ENCODE measurements at regions not wholly inside any gene's neighbourhood (a gene's known extent, or its start where the extent isn't known, plus 50 kb on each side); places are given as distances from the start of the nearest gene placed in this dataset.

- H3K4me1 ChIP-seq (ENCODE audit: control insufficient read depth in 4 of 4, insufficient read depth in 4 of 4, low read length in 3 of 4) = no peaks in the 10 kb centered on the region
- no peak for TF ChIP-seq YY1 (IDR thresholded peaks at IDR 0.05)
- no peak for TF ChIP-seq MAX (IDR thresholded peaks at IDR 0.05)
- no peak for TF ChIP-seq HNF4G (IDR thresholded peaks at IDR 0.05)
- TF ChIP-seq, protein P1, sequence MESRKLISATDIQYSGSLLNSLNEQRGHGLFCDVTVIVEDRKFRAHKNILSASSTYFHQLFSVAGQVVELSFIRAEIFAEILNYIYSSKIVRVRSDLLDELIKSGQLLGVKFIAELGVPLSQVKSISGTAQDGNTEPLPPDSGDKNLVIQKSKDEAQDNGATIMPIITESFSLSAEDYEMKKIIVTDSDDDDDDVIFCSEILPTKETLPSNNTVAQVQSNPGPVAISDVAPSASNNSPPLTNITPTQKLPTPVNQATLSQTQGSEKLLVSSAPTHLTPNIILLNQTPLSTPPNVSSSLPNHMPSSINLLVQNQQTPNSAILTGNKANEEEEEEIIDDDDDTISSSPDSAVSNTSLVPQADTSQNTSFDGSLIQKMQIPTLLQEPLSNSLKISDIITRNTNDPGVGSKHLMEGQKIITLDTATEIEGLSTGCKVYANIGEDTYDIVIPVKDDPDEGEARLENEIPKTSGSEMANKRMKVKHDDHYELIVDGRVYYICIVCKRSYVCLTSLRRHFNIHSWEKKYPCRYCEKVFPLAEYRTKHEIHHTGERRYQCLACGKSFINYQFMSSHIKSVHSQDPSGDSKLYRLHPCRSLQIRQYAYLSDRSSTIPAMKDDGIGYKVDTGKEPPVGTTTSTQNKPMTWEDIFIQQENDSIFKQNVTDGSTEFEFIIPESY (IDR thresholded peaks at IDR 0.05) = no peak
- no peak for TF ChIP-seq CTCF (IDR thresholded peaks at IDR 0.05; ENCODE audit: low read depth, low read length, missing input control)
- TF ChIP-seq HNF4A (conservative IDR thresholded peaks at IDR 0.05) = no peak
- no peak for TF ChIP-seq GABPA (IDR thresholded peaks at IDR 0.05 in 1 of 2, conservative IDR thresholded peaks at IDR 0.05 in 1 of 2)
- no peak for TF ChIP-seq TAF1 (conservative IDR thresholded peaks at IDR 0.05)
- no peak for TF ChIP-seq REST (IDR thresholded peaks at IDR 0.05)
- TF ChIP-seq NR2F2 (IDR thresholded peaks at IDR 0.05) = no peak
- TF ChIP-seq RAD21 (IDR thresholded peaks at IDR 0.05) = no peak
- no peak for TF ChIP-seq ATF3 (IDR thresholded peaks at IDR 0.05)
- no peak for TF ChIP-seq EGR1 (IDR thresholded peaks at IDR 0.05; ENCODE audit: low read depth in 2 of 2)
- TF ChIP-seq FOXA2 (IDR thresholded peaks at IDR 0.05) = no peak
- no peak for TF ChIP-seq SP1 (IDR thresholded peaks at IDR 0.05)
- TF ChIP-seq FOXA1 (IDR thresholded peaks at IDR 0.05) = no peak
- TF ChIP-seq JUND (IDR thresholded peaks at IDR 0.05) = no peak
- no peak for TF ChIP-seq RXRA (IDR thresholded peaks at IDR 0.05)
- no peak overlapping the region for H3K9ac ChIP-seq (ENCODE audit: low read depth in 1 of 2, low read length in 2 of 2)
- H3K27me3 ChIP-seq (ENCODE audit: control insufficient read depth in 4 of 4, insufficient read depth in 4 of 4, low read length in 3 of 4) = no peaks in the 10 kb centered on the region
- H3K4me3 ChIP-seq (ENCODE audit: low read depth in 1 of 3, low read length in 3 of 3) = no peak overlapping the region
- WGBS = 81% methylated on average over 6 of the region's 6 CpGs
- no peaks in the 10 kb centered on the region for H3K36me3 ChIP-seq (ENCODE audit: control insufficient read depth in 4 of 4, insufficient read depth in 3 of 4, low read depth in 1 of 4, low read length in 3 of 4)
- no peaks in the 10 kb centered on the region for H3K9me3 ChIP-seq (ENCODE audit: control insufficient read depth in 4 of 4, low read length in 3 of 4)
- H3K27ac ChIP-seq (ENCODE audit: low read depth in 1 of 2, low read length in 2 of 2) = no peak overlapping the region
- DNase-seq (ENCODE audit: low spot score) = no peak
Observed at GRCh38 chr1:232728507-232729263, 76.5 kb upstream of the MAP10 start.

Measured in liver (tissue), 8 donors.